ENCODE measurements at regions not wholly inside any gene's neighbourhood (a gene's known extent, or its start where the extent isn't known, plus 50 kb on each side); places are given as distances from the start of the nearest gene placed in this dataset.

DNA sequence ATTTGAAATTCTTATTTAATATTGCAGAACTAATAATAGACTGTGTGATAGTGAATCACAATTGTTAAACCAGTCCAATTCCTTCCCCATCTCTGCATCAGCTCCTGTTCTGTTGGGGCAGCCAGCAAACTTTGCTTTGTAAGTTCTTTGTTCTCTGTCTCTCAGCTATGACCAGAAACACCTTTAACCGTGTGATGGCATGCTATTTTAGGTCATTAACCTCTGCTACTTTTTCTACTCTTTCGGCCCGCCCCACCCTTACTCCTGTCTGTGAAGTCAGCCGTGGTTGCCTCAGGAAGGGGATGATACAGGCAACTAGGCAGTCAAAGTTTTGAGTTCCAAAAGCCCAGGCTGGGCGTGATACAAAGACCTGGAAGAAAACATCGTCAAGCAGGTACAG is 51.3 kb upstream of the EGFL6 start:
- 92% methylated on average over 6 of the region's 6 CpGs for WGBS
- Histone ChIP-seq H3K27me3 (ENCODE audit: control insufficient read depth in 2 of 2, insufficient read depth in 1 of 2, low read length in 1 of 2) (no peaks in the 10 kb centered on the region), H3K4me3 (ENCODE audit: low read length in 2 of 2) (no peak overlapping the region), H3K4me1 (ENCODE audit: control insufficient read depth in 2 of 2, insufficient read depth in 2 of 2, low read length in 2 of 2) (no peaks in the 10 kb centered on the region), H3K36me3 (ENCODE audit: control insufficient read depth in 2 of 2, insufficient read depth in 2 of 2, low read length in 1 of 2) (no peaks in the 10 kb centered on the region), H3K27ac (ENCODE audit: low read depth in 1 of 2, low read length in 1 of 2) (no peak overlapping the region), H3K9me3 (ENCODE audit: control insufficient read depth in 2 of 2, insufficient read depth in 1 of 2, low read length in 1 of 2) (no peaks in the 10 kb centered on the region)
- no peak for DNase-seq (ENCODE audit: low read depth in 6 of 9, low spot score in 9 of 9)

DNA sequence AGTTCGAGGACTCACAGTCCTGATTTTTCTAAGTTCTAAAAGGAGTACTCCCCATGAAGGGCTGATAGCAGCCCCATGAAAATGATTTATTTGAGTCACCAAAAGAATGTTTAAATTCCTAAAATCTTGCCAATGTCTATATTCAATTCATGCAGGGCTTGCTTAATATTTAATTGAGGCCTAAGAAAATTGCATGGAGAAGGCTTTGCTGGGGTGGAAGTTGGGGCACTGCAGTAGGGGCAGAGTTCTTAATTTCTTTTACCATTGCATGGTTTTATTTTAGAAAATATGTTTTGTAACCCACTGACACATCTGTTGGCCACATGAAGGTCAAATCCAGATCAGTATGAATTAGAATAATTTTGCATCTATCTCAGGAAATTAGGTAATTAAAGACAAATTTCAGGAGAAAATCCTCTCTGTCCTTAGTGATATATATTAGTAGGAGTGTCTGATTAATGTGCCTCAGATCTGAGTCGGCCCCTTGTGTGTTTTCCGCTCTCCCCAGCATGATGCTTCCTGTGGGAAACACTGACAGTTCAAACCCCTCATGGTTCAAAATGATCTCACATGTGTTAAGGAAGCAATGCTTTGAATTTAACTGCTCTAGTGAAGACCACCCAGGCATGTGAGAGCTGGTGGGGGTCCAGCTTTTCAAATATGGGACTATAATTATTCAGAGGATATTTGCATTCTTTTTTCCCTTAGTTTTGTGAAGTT is 54.0 kb upstream of the EGFL6 start:
- DNase-seq (ENCODE audit: low read depth in 6 of 9, low spot score in 9 of 9): no peak
- WGBS: 93% methylated on average over 3 of the region's 3 CpGs
- no peaks in the 10 kb centered on the region for H3K36me3 ChIP-seq (ENCODE audit: control insufficient read depth in 2 of 2, insufficient read depth in 2 of 2, low read length in 1 of 2)

GRCh38 chrX:13511944-13512330 is 57.5 kb upstream of the EGFL6 start:
- DNase-seq (ENCODE audit: low read depth in 6 of 9, low spot score in 9 of 9): no peak
- H3K4me3 ChIP-seq (ENCODE audit: low read length in 2 of 2): no peak overlapping the region
- 95% methylated on average over 2 of the region's 2 CpGs for WGBS
- no peaks in the 10 kb centered on the region for H3K9me3 ChIP-seq (ENCODE audit: control insufficient read depth in 2 of 2, insufficient read depth in 1 of 2, low read length in 1 of 2)
- no peak overlapping the region for H3K27ac ChIP-seq (ENCODE audit: low read depth in 1 of 2, low read length in 1 of 2)
- H3K4me1 ChIP-seq (ENCODE audit: control insufficient read depth in 2 of 2, insufficient read depth in 2 of 2, low read length in 2 of 2): no peaks in the 10 kb centered on the region
- H3K36me3 ChIP-seq (ENCODE audit: control insufficient read depth in 2 of 2, insufficient read depth in 2 of 2, low read length in 1 of 2): no peaks in the 10 kb centered on the region
- no peaks in the 10 kb centered on the region for H3K27me3 ChIP-seq (ENCODE audit: control insufficient read depth in 2 of 2, insufficient read depth in 1 of 2, low read length in 1 of 2)

More for the DNA sequence above, 54.0 kb upstream of the EGFL6 start:
- Histone ChIP-seq H3K27me3 (ENCODE audit: control insufficient read depth in 2 of 2, insufficient read depth in 1 of 2, low read length in 1 of 2) (no peaks in the 10 kb centered on the region), H3K27ac (ENCODE audit: low read depth in 1 of 2, low read length in 1 of 2) (no peak overlapping the region), H3K4me1 (ENCODE audit: control insufficient read depth in 2 of 2, insufficient read depth in 2 of 2, low read length in 2 of 2) (no peaks in the 10 kb centered on the region), H3K4me3 (ENCODE audit: low read length in 2 of 2) (no peak overlapping the region), H3K9me3 (ENCODE audit: control insufficient read depth in 2 of 2, insufficient read depth in 1 of 2, low read length in 1 of 2) (no peaks in the 10 kb centered on the region)

DNA sequence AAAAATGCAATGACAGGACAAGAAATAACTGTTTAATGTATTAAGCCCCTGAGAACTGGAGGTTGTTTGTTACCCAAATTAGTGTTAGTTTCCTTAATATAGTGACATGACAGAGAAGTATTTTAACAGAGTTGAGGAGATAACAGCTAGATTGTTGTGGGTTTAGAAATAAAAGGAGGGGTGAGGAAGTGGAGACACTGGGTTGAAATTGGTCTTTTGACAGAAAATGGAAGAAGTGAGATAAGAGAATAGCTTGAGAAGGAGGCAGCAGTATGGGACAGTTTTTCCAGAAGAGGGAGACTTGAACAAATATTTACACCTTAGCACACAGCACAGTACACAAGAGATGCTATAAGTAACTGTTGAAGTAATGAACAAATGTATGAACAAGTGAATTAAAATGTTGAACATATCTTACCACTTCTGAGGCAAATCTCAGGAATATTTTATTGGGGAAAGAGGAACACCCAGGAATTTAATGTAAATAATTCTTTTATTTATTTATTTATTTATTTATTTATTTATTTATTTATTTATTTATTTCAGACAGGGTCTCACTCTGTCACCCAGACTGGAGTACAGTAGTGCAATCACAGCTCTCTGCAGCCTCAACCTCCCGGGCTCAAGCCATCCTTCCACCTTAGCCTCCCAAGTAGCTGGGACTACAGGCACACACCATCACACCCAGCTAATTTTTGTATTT is 58.0 kb upstream of the EGFL6 start:
- Histone ChIP-seq H3K4me3 (ENCODE audit: low read length in 2 of 2) (no peak overlapping the region), H3K27me3 (ENCODE audit: control insufficient read depth in 2 of 2, insufficient read depth in 1 of 2, low read length in 1 of 2) (no peaks in the 10 kb centered on the region), H3K4me1 (ENCODE audit: control insufficient read depth in 2 of 2, insufficient read depth in 2 of 2, low read length in 2 of 2) (no peaks in the 10 kb centered on the region), H3K9me3 (ENCODE audit: control insufficient read depth in 2 of 2, insufficient read depth in 1 of 2, low read length in 1 of 2) (no peaks in the 10 kb centered on the region), H3K36me3 (ENCODE audit: control insufficient read depth in 2 of 2, insufficient read depth in 2 of 2, low read length in 1 of 2) (no peaks in the 10 kb centered on the region), H3K27ac (ENCODE audit: low read depth in 1 of 2, low read length in 1 of 2) (no peak overlapping the region)
- WGBS: 94% methylated on average over 1 of the region's 1 CpG
- no peak for DNase-seq (ENCODE audit: low read depth in 6 of 9, low spot score in 9 of 9)

DNA sequence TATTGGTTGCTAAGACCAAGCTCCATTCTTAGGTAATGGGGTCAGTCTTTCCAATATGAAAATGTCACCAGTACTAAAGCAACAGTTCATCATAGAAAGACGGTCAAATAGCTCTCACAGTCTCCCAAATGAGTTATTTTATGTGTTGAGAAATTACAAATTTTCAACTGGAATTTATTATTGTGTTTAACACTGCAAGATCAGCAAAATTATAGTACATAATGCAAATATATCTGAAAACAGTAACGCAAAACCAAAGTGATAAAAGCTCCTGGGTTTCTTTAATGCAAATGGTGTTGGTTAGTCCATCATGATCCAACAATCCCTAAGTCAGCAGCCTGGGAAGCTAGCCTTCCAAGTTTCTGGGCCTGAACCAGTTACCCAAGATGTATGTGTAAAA is 61.5 kb upstream of the EGFL6 start:
- Histone ChIP-seq H3K27ac (ENCODE audit: low read depth in 1 of 2, low read length in 1 of 2) (no peak overlapping the region), H3K4me3 (ENCODE audit: low read length in 2 of 2) (no peak overlapping the region), H3K36me3 (ENCODE audit: control insufficient read depth in 2 of 2, insufficient read depth in 2 of 2, low read length in 1 of 2) (no peaks in the 10 kb centered on the region), H3K4me1 (ENCODE audit: control insufficient read depth in 2 of 2, insufficient read depth in 2 of 2, low read length in 2 of 2) (no peaks in the 10 kb centered on the region), H3K27me3 (ENCODE audit: control insufficient read depth in 2 of 2, insufficient read depth in 1 of 2, low read length in 1 of 2) (no peaks in the 10 kb centered on the region), H3K9me3 (ENCODE audit: control insufficient read depth in 2 of 2, insufficient read depth in 1 of 2, low read length in 1 of 2) (no peaks in the 10 kb centered on the region)
- DNase-seq (ENCODE audit: low read depth in 6 of 9, low spot score in 9 of 9): no peak
- 96% methylated on average over 2 of the region's 2 CpGs for WGBS

DNA sequence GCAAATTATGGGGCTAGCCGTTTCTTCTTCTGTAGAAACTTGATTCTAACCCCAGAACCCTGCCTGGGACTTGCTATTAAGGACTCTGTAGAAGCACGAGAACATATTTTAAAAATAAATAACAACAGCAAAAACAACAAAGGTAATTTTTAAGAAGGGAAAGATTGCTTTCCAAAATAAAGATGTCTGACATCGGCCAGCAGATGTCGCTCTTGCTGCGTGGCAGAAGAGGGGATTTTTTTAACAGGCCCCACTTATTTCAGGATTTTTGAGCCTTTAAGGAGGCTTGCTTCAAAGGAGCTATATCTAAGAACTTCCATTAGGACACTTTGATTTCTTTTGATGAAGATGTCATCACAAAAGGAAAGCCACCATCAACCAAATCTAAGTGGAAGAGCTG is 62.8 kb upstream of the EGFL6 start:
- H3K27me3 ChIP-seq (ENCODE audit: control insufficient read depth in 2 of 2, insufficient read depth in 1 of 2, low read length in 1 of 2): no peaks in the 10 kb centered on the region
- H3K27ac ChIP-seq (ENCODE audit: low read depth in 1 of 2, low read length in 1 of 2): no peak overlapping the region
- peak in 8 of 9 donors; percentile 10 to 58 (median 22) for DNase-seq (ENCODE audit: low read depth in 6 of 9, low spot score in 9 of 9)
- no peaks in the 10 kb centered on the region for H3K4me1 ChIP-seq (ENCODE audit: control insufficient read depth in 2 of 2, insufficient read depth in 2 of 2, low read length in 2 of 2)
- no peaks in the 10 kb centered on the region for H3K9me3 ChIP-seq (ENCODE audit: control insufficient read depth in 2 of 2, insufficient read depth in 1 of 2, low read length in 1 of 2)
- WGBS: 16% methylated on average over 5 of the region's 5 CpGs
- no peak overlapping the region for H3K4me3 ChIP-seq (ENCODE audit: low read length in 2 of 2)
- H3K36me3 ChIP-seq (ENCODE audit: control insufficient read depth in 2 of 2, insufficient read depth in 2 of 2, low read length in 1 of 2): no peaks in the 10 kb centered on the region

GRCh38 chrX:13502590-13502989 is 66.8 kb upstream of the EGFL6 start:
- no peaks in the 10 kb centered on the region for H3K36me3 ChIP-seq (ENCODE audit: control insufficient read depth in 2 of 2, insufficient read depth in 2 of 2, low read length in 1 of 2)
- H3K4me3 ChIP-seq (ENCODE audit: low read length in 2 of 2): no peak overlapping the region
- H3K9me3 ChIP-seq (ENCODE audit: control insufficient read depth in 2 of 2, insufficient read depth in 1 of 2, low read length in 1 of 2): no peaks in the 10 kb centered on the region
- WGBS: 63% methylated on average over 2 of the region's 2 CpGs
- no peak overlapping the region for H3K27ac ChIP-seq (ENCODE audit: low read depth in 1 of 2, low read length in 1 of 2)
- DNase-seq (ENCODE audit: low read depth in 6 of 9, low spot score in 9 of 9): no peak
- no peaks in the 10 kb centered on the region for H3K27me3 ChIP-seq (ENCODE audit: control insufficient read depth in 2 of 2, insufficient read depth in 1 of 2, low read length in 1 of 2)
- H3K4me1 ChIP-seq (ENCODE audit: control insufficient read depth in 2 of 2, insufficient read depth in 2 of 2, low read length in 2 of 2): no peaks in the 10 kb centered on the region

DNA sequence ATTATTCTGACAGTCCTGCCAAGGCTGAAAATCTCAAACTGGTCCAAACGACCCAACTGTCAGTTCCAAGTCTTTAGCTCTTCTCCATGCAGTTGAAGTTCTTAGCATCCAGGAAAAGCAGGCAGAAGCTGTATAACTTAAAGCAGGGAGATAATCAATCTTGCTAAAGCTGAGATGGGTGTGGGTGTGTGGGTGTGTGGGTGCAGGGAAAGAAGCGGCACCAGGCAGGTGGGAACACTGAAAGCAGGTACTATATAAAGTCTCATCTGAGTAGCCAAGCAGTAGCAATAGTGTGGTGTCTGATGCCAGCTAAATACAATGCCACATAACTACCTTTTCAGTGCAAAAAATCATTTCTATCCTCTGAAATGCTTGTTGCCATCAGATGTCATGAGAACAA is 69.7 kb upstream of the EGFL6 start:
- H3K27me3 ChIP-seq (ENCODE audit: control insufficient read depth in 2 of 2, insufficient read depth in 1 of 2, low read length in 1 of 2): no peaks in the 10 kb centered on the region
- no peaks in the 10 kb centered on the region for H3K4me1 ChIP-seq (ENCODE audit: control insufficient read depth in 2 of 2, insufficient read depth in 2 of 2, low read length in 2 of 2)
- H3K9me3 ChIP-seq (ENCODE audit: control insufficient read depth in 2 of 2, insufficient read depth in 1 of 2, low read length in 1 of 2): no peaks in the 10 kb centered on the region
- no peak overlapping the region for H3K27ac ChIP-seq (ENCODE audit: low read depth in 1 of 2, low read length in 1 of 2)
- no peak for DNase-seq (ENCODE audit: low read depth in 6 of 9, low spot score in 9 of 9)
- 88% methylated on average over 2 of the region's 2 CpGs for WGBS
- H3K36me3 ChIP-seq (ENCODE audit: control insufficient read depth in 2 of 2, insufficient read depth in 2 of 2, low read length in 1 of 2): no peaks in the 10 kb centered on the region
- H3K4me3 ChIP-seq (ENCODE audit: low read length in 2 of 2): no peak overlapping the region

- WGBS: 97% methylated on average over 2 of the region's 2 CpGs
- H3K9me3 ChIP-seq (ENCODE audit: control insufficient read depth in 2 of 2, insufficient read depth in 1 of 2, low read length in 1 of 2): no peaks in the 10 kb centered on the region
- no peaks in the 10 kb centered on the region for H3K4me1 ChIP-seq (ENCODE audit: control insufficient read depth in 2 of 2, insufficient read depth in 2 of 2, low read length in 2 of 2)
- no peak overlapping the region for H3K4me3 ChIP-seq (ENCODE audit: low read length in 2 of 2)
- H3K27ac ChIP-seq (ENCODE audit: low read depth in 1 of 2, low read length in 1 of 2): no peak overlapping the region
- no peaks in the 10 kb centered on the region for H3K27me3 ChIP-seq (ENCODE audit: control insufficient read depth in 2 of 2, insufficient read depth in 1 of 2, low read length in 1 of 2)
- no peak for DNase-seq (ENCODE audit: low read depth in 6 of 9, low spot score in 9 of 9)
- no peaks in the 10 kb centered on the region for H3K36me3 ChIP-seq (ENCODE audit: control insufficient read depth in 2 of 2, insufficient read depth in 2 of 2, low read length in 1 of 2)
Measured at GRCh38 chrX:13498238-13498637, 71.2 kb upstream of the EGFL6 start.
